ENCODE measurements at regions not wholly inside any gene's neighbourhood (a gene's known extent, or its start where the extent isn't known, plus 50 kb on each side); places are given as distances from the start of the nearest gene placed in this dataset.

DNA sequence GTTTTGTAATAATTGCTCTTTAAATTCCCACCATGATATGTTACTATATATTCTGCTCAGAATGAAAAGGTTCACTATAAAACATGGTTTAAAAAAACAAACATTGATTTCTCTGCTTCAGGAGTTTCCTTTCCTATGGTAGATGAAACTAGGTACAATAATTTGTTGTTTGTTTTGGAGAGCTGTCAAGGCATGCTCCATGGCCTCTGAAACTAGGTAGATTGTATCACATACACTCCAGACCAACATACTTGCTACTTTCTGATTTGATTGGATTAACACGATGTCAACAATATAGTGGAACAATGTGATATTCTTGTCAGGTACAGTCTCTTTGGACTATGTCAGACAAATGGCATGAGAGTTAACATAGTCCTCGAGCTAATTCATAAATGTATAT lies 452.7 kb upstream of the CDH9 start:
- H3K36me3 Mint-ChIP-seq = no peaks in the 10 kb centered on the region
- no peak overlapping the region for H3K27ac Mint-ChIP-seq
- H3K27me3 Mint-ChIP-seq = no peaks in the 10 kb centered on the region
- ChIA-PET POLR2A (no interaction called here), CTCF (no interaction called here)
- DNase-seq = no peak
- intact Hi-C loops (cut with micrococcal nuclease) = no loop called here
- peaks cover 16% of the 10 kb centered on the region for H3K9me3 Mint-ChIP-seq
- no peaks in the 10 kb centered on the region for H3K4me1 Mint-ChIP-seq (ENCODE audit: low read depth)
- no peak overlapping the region for H3K4me3 Mint-ChIP-seq

DNA sequence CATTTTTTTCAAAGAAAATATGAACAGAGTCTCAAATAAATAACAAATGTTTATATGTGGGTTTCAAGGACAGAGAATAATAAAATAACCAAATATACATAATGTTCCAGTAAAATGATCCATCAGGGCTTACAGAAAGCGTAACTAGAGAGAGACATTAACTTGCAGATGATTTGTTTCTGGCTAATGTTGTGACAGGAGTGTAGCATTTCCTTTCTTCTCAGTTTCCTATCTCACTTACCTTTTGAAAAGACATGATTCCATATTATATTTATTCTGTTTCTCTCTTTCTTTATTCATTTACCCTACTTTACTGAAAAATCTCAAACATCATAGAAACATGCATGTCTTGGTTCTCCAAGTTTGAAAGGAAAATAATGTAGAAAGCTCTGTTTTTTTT lies 451.3 kb upstream of the CDH9 start:
- Mint-ChIP-seq H3K36me3 (no peaks in the 10 kb centered on the region), H3K9me3 (peaks cover 16% of the 10 kb centered on the region), H3K4me1 (ENCODE audit: low read depth) (no peaks in the 10 kb centered on the region), H3K4me3 (no peak overlapping the region), H3K27me3 (no peaks in the 10 kb centered on the region), H3K27ac (no peak overlapping the region)
- intact Hi-C loops (cut with micrococcal nuclease) = no loop called here
- ChIA-PET CTCF (no interaction called here), POLR2A (no interaction called here)
- no peak for DNase-seq

DNA sequence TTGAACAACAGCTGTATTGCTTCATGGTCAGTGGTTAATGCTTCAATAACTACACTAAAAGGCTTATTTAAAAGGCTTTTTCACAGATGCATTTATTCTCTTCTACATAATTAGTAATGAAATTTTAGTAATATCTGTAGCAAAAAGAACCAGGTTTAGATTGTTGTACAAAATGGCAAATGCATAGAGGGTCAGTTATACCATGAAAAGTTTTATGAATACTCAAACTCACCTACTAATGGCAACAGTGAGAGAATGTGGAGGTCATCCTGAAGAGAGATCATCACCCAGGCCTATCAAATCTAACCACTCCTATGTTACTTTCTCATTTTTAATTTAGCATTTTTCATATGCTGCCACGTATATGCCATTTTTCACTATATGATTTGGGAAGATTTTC lies 444.3 kb upstream of the CDH9 start:
- intact Hi-C loops (cut with micrococcal nuclease) = no loop called here
- no peaks in the 10 kb centered on the region for H3K4me1 Mint-ChIP-seq (ENCODE audit: low read depth)
- H3K27ac Mint-ChIP-seq = no peak overlapping the region
- no peak overlapping the region for H3K4me3 Mint-ChIP-seq
- no peak for DNase-seq
- H3K36me3 Mint-ChIP-seq = no peaks in the 10 kb centered on the region
- no peaks in the 10 kb centered on the region for H3K27me3 Mint-ChIP-seq
- ChIA-PET CTCF (no interaction called here), POLR2A (no interaction called here)
- H3K9me3 Mint-ChIP-seq = peaks cover 10% of the 10 kb centered on the region

DNA sequence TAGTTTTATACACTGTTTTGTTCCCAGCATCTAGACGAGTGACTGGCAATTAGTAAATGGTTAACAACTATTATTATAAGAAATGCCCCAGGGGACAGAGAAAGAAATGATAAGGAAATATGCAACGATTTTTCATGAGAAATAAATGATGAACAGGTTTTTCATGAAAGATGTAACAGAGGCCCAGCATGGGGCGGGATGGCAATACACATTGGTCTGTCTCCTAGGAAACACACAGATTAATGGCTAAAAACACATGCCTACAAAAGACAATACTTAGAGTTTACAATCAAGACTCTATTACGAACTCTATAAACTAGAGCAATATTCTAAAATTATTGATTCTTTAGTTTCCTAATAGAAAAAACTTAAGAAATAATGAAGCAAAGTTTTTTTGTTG lies 441.5 kb upstream of the CDH9 start:
- Mint-ChIP-seq H3K27ac (no peak overlapping the region), H3K9me3 (peaks cover 16% of the 10 kb centered on the region), H3K27me3 (no peaks in the 10 kb centered on the region), H3K36me3 (no peaks in the 10 kb centered on the region), H3K4me1 (ENCODE audit: low read depth) (no peaks in the 10 kb centered on the region), H3K4me3 (no peak overlapping the region)
- POLR2A ChIA-PET = no interaction called here
- DNase-seq = no peak
- intact Hi-C loops (cut with micrococcal nuclease) = no loop called here
- CTCF ChIA-PET = no interaction called here

DNA sequence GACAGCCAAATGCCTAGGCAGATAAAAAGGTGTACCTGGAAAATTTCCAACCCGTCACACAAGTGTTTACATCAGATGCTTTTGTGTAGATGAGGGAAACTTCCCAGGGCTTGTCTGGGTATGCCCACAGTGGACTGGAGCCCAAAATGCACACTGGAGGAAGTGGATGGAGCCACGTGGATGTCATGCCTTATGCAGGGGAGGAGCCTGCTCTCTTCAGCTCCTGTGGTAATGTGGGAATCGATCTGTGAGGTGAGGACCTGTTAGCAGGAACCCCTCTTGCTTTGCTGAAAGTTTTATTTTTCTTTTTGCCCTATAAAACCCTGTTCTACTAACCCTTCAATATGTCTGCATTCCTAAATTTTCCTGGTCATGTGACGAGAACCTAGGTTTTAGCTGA lies 439.2 kb upstream of the CDH9 start:
- no peak for DNase-seq
- H3K27me3 Mint-ChIP-seq = no peaks in the 10 kb centered on the region
- CTCF ChIA-PET = no interaction called here
- intact Hi-C loops (cut with micrococcal nuclease) = no loop called here
- H3K27ac Mint-ChIP-seq = no peak overlapping the region
- no peaks in the 10 kb centered on the region for H3K4me1 Mint-ChIP-seq (ENCODE audit: low read depth)
- H3K4me3 Mint-ChIP-seq = no peak overlapping the region
- no peaks in the 10 kb centered on the region for H3K36me3 Mint-ChIP-seq
- H3K9me3 Mint-ChIP-seq = peaks cover 18% of the 10 kb centered on the region
- POLR2A ChIA-PET = no interaction called here

DNA sequence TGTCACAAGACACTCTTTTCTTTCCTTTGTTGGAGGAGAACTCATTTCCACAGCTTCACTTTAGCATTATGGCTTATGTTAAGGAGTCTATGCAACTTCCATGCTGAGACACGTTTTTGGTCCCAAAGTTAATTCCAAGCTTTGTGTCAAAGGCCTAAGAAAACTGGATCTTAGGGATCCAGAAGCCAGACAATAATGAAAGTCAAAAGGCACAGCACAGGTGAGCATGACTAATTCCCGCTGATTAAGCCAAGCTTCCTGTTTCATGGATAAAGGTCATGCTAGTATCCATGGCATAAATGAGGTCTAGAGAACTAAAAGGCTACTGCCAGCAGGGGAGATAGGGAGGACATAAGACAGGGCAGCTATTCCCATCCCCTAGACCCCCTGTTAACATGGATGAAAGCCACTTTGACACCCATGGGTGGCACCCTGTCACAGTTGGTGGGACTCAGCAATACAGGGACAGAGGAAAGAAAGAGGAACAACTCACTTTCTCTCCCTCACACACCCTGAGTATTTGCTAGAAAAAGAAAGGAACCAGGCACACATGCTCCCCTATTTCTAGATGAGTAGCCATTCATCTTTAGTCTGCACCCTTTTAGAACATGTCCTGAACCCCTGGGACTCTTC lies 438.1 kb upstream of the CDH9 start:
- intact Hi-C loops (cut with micrococcal nuclease) = no loop called here
- no peak for DNase-seq
- H3K4me3 Mint-ChIP-seq = no peak overlapping the region
- H3K27ac Mint-ChIP-seq = no peak overlapping the region
- no peaks in the 10 kb centered on the region for H3K27me3 Mint-ChIP-seq
- H3K4me1 Mint-ChIP-seq (ENCODE audit: low read depth) = no peaks in the 10 kb centered on the region
- CTCF ChIA-PET = no interaction called here
- peaks cover 23% of the 10 kb centered on the region for H3K9me3 Mint-ChIP-seq
- POLR2A ChIA-PET = no interaction called here
- H3K36me3 Mint-ChIP-seq = no peaks in the 10 kb centered on the region

DNA sequence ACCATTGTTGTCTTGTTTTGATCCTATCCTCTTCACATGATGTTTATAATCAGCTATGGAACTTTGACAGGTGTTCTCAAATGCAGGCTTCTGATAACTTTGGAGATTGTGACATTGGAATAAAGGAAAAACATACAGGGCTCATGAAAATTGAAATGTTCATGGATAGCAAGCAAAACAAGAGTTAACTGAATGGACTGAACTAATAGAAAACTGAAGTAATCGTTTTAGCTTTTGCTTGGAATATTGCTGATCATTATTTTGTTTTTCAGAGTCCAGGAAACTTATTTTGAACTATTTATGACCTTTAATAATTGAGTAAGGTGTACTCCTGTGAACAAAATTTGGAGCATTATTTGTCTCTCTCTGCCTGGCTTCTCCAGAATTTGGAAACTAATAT lies 436.7 kb upstream of the CDH9 start:
- ChIA-PET POLR2A (no interaction called here), CTCF (no interaction called here)
- no peak overlapping the region for H3K4me3 Mint-ChIP-seq
- H3K4me1 Mint-ChIP-seq (ENCODE audit: low read depth) = no peaks in the 10 kb centered on the region
- H3K27me3 Mint-ChIP-seq = no peaks in the 10 kb centered on the region
- H3K36me3 Mint-ChIP-seq = no peaks in the 10 kb centered on the region
- peaks cover 20% of the 10 kb centered on the region for H3K9me3 Mint-ChIP-seq
- H3K27ac Mint-ChIP-seq = no peak overlapping the region
- no peak for DNase-seq
- intact Hi-C loops (cut with micrococcal nuclease) = no loop called here

DNA sequence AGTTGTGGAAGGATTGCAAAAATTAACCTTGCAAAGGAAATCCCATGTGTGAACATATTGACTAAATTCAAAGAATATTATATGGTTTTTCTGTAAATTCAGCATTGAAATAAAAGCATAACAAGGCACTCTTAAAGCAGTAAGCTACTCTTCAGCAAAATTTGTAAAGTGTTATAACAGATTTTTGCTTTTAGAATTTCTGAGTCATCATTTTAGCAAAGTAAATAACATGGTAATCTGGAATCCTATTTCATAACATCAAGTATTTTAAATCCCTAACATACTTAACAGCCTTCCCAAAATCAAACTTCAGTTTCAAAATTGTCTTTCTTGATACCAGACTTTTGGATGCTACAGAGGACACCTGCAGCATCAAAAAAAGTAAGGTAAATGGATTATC lies 436.0 kb upstream of the CDH9 start:
- Mint-ChIP-seq H3K4me3 (no peak overlapping the region), H3K36me3 (no peaks in the 10 kb centered on the region), H3K9me3 (peaks cover 20% of the 10 kb centered on the region), H3K27ac (no peak overlapping the region), H3K4me1 (ENCODE audit: low read depth) (no peaks in the 10 kb centered on the region), H3K27me3 (no peaks in the 10 kb centered on the region)
- no peak for DNase-seq
- ChIA-PET POLR2A (no interaction called here), CTCF (no interaction called here)
- intact Hi-C loops (cut with micrococcal nuclease) = no loop called here

DNA sequence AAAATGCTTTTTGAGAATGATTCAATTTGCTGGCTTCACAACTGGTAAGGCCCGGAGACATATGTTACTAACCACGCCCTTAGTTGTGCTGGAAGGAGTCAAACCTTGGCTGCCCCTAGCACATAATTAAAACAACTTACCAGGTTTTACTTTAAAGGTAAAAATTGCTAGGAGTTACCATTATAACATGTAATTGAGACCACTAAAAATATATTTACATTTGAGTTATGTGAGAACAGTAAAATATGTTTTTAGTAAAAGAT lies 435.6 kb upstream of the CDH9 start:
- Mint-ChIP-seq H3K9me3 (peaks cover 20% of the 10 kb centered on the region), H3K4me1 (ENCODE audit: low read depth) (no peaks in the 10 kb centered on the region), H3K27ac (no peak overlapping the region), H3K4me3 (no peak overlapping the region), H3K36me3 (no peaks in the 10 kb centered on the region), H3K27me3 (no peaks in the 10 kb centered on the region)
- no peak for DNase-seq
- CTCF ChIA-PET = no interaction called here
- intact Hi-C loops (cut with micrococcal nuclease) = no loop called here
- POLR2A ChIA-PET = no interaction called here

DNA sequence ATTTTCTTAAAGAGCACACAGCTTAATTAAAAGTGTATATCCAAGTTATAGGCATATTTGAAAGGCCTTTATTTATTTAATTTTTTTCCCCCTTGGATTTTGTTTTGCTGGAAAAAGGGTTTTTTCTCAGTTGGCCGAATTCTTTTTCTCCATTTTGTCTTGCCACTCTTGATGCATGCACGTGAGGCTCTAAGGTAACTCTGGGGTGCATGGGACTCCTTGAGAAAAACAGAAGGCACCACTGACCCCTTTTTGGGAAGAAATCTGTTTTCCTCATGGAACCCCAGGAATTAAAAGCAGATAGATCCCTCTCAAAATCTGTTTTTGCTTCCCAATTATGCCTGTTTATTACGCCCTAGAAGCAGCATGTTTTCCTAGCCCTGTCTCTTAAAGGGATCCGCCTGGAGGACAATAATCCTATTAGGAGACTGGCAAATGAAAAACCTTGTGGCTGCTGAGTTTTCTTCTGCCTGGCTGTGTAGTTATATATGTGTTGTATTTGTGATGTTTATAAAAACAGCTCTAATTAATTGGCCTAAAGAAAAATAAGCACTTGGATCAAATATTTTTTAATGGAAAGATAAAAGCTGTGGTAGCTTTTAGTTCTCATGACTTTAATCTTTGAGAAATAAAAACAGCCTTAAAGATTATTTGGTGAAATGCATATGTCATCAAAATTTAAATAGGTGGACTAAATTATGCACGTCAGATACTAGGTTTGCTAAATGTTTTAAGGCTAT lies 435.1 kb upstream of the CDH9 start:
- intact Hi-C loops (cut with micrococcal nuclease) = no loop called here
- H3K27me3 Mint-ChIP-seq = no peaks in the 10 kb centered on the region
- H3K4me3 Mint-ChIP-seq = no peak overlapping the region
- H3K9me3 Mint-ChIP-seq = peaks cover 20% of the 10 kb centered on the region
- ChIA-PET POLR2A (no interaction called here), CTCF (no interaction called here)
- H3K36me3 Mint-ChIP-seq = no peaks in the 10 kb centered on the region
- H3K27ac Mint-ChIP-seq = no peak overlapping the region
- DNase-seq = no peak
- no peaks in the 10 kb centered on the region for H3K4me1 Mint-ChIP-seq (ENCODE audit: low read depth)

DNA sequence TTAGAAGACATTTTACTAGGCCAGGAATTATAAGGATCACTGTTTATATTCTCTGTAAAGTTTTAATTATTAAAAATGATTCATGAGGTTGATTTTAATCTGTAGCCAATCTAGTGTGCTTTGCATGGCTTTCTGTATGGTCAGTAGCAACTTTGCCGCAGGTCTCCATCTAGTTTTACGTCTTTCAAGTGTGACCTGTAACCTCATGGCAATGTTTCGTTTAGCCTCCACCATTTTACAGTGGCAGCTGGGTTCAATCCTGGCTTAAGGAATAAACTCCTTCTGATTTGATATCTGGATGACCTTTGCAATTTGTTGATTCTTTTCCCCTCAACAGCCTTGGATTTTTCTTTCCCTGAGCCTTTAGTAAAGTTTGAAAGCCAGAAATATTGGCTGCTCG lies 434.5 kb upstream of the CDH9 start:
- Mint-ChIP-seq H3K36me3 (no peaks in the 10 kb centered on the region), H3K4me3 (no peak overlapping the region), H3K27ac (no peak overlapping the region), H3K4me1 (ENCODE audit: low read depth) (no peaks in the 10 kb centered on the region), H3K9me3 (peaks cover 17% of the 10 kb centered on the region), H3K27me3 (no peaks in the 10 kb centered on the region)
- CTCF ChIA-PET = no interaction called here
- DNase-seq = no peak
- intact Hi-C loops (cut with micrococcal nuclease) = no loop called here
- POLR2A ChIA-PET = no interaction called here

DNA sequence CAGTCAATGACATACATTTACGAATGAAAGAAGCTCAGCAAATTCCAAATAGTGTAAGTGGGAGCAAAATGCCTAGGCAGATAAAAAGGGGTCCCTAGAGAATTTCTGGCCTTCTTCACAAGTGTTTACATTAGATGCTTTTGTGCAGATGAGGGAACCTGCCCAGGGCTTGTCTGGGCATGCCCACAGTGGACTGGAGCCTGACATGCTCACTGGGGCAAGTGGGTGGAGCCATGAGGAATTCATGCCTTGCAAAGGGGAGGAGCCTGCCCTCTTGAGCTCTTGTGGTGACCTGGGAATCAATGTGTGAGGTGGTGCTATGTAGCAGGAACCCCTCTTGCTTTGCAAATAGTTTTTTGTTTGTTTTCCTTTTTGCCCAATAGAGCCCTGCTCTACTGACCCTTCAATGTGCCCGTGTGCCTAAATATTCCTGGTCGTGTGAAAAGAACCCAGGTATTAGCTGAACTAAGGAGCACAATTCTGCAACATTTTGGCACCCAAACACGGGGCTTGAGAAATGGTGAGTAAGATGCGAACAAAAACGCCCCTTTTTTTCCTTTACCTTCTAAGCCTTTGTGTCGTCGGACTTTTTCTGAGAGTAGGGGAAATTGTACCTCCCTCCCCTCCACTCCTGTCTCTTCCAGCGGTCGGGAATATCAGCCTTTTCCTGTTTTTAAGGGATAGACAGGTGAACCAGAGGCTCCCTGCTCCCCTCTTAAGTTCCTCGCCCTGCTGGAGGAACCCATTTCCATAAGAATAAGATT lies 433.8 kb upstream of the CDH9 start:
- intact Hi-C loops (cut with micrococcal nuclease) = no loop called here
- H3K36me3 Mint-ChIP-seq = no peaks in the 10 kb centered on the region
- peaks cover 15% of the 10 kb centered on the region for H3K9me3 Mint-ChIP-seq
- no peak overlapping the region for H3K27ac Mint-ChIP-seq
- no peaks in the 10 kb centered on the region for H3K4me1 Mint-ChIP-seq (ENCODE audit: low read depth)
- CTCF ChIA-PET = no interaction called here
- H3K4me3 Mint-ChIP-seq = no peak overlapping the region
- POLR2A ChIA-PET = no interaction called here
- H3K27me3 Mint-ChIP-seq = no peaks in the 10 kb centered on the region
- DNase-seq = no peak

DNA sequence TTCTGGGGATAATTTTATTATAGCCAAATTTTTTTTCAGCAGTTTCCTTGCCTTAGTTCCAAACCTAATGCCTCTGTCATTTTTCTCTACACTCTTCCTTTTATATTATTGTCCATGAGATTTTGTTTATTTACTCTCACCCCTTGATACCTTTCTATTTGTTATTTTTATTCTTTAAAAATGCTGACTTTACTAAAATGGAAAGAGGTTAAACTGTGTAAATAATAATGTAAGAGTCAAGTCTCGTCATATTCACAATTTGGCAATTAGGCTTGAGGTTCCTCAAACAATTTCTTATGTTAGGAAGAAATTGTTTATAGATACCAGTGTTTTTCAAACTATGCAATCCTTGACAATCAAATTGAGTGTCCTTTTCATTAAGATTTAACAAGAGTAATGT lies 428.6 kb upstream of the CDH9 start:
- H3K27me3 Mint-ChIP-seq = no peaks in the 10 kb centered on the region
- no peak overlapping the region for H3K27ac Mint-ChIP-seq
- no peaks in the 10 kb centered on the region for H3K36me3 Mint-ChIP-seq
- DNase-seq = no peak
- ChIA-PET CTCF (no interaction called here), POLR2A (no interaction called here)
- H3K9me3 Mint-ChIP-seq = peaks cover 25% of the 10 kb centered on the region
- H3K4me1 Mint-ChIP-seq (ENCODE audit: low read depth) = no peaks in the 10 kb centered on the region
- intact Hi-C loops (cut with micrococcal nuclease) = no loop called here
- H3K4me3 Mint-ChIP-seq = no peak overlapping the region

Data from activated CD4-positive, alpha-beta memory T cell treated with anti-CD3 and anti-CD28 coated beads for 36 hours (primary cell).